ENCODE measurements at regions not wholly inside any gene's neighbourhood (a gene's known extent, or its start where the extent isn't known, plus 50 kb on each side); places are given as distances from the start of the nearest gene placed in this dataset.

- TF ChIP-seq CTCF (IDR thresholded peaks at IDR 0.05) (no peak), POLR2A (IDR thresholded peaks at IDR 0.05) (no peak), POLR2AphosphoS5 (IDR thresholded peaks at IDR 0.05) (no peak), EP300 (IDR thresholded peaks at IDR 0.05) (no peak)
Measured at GRCh38 chr12:42732908-42733411, 143.4 kb upstream of the PRICKLE1 start.
